ENCODE measurements at regions not wholly inside any gene's neighbourhood (a gene's known extent, or its start where the extent isn't known, plus 50 kb on each side); places are given as distances from the start of the nearest gene placed in this dataset.

GRCh38 chrX:33605997-33606396 lies 394.6 kb upstream of the DMD start:
- TF ChIP-seq IKZF1 (IDR thresholded peaks at IDR 0.05) (no peak), PBX3 (CRISPR knock-in tag; IDR thresholded peaks at IDR 0.05; ENCODE audit: borderline replicate concordance) (no peak), CTCF (CRISPR knock-in tag; IDR thresholded peaks at IDR 0.05) (no peak), ETV5 (CRISPR knock-in tag; IDR thresholded peaks at IDR 0.05; ENCODE audit: borderline replicate concordance) (no peak), HNRNPLL (IDR thresholded peaks at IDR 0.05; ENCODE audit: low read depth, low read length, poor library complexity, severe bottlenecking) (no peak), ZBTB39 (CRISPR knock-in tag; IDR thresholded peaks at IDR 0.05) (no peak), CC2D1A (CRISPR knock-in tag; IDR thresholded peaks at IDR 0.05) (no peak), ZNF749 (CRISPR knock-in tag; IDR thresholded peaks at IDR 0.05; ENCODE audit: borderline replicate concordance) (no peak)
